GM12878 (cell line): ENCODE measurements at regions not wholly inside any gene's neighbourhood (a gene's known extent, or its start where the extent isn't known, plus 50 kb on each side); places are given as distances from the start of the nearest gene placed in this dataset.

Source experiments
- ATAC-seq: fragments of 200-7000 bp; cut with Tn5 transposase; 3 replicates; pipeline ENCODE4 v1.9.1; 2020; ENCODE audit warnings: mild to moderate bottlenecking, moderate library complexity
- BruUV-seq: library from RNA; stranded (reverse); fragments of 400-500 nt; replicated peaks from 2 replicates; lab custom pipeline; 2021; lab: Mats Ljungman, UMichigan
- CTCF ChIA-PET: fragments of 300-600 bp; sonication (Branson Sonifier 250); formaldehyde crosslinking; extraction: SDS; loops from one replicate; lab custom pipeline; 2021; ENCODE audit warnings: inconsistent platforms; lab: Yijun Ruan, JAX
- POLR2A ChIA-PET: fragments of 350-600 bp; formaldehyde crosslinking; extraction: SDS; loops from one replicate; lab custom pipeline; 2021; ENCODE audit warnings: inconsistent platforms; lab: Charles Lee
- RAD21 ChIA-PET: fragments of 300-600 bp; sonication (Branson Sonifier 250); formaldehyde crosslinking; loops from one replicate; lab custom pipeline; 2023; ENCODE audit warnings: antibody characterized with exemption; ENCODE audit not compliant: unreplicated experiment; lab: Charles Lee
- SMC1A ChIA-PET: fragments of 300-600 bp; sonication (Branson Sonifier 250); formaldehyde crosslinking; loops from one replicate; lab custom pipeline; 2023; ENCODE audit not compliant: unreplicated experiment, uncharacterized antibody; lab: Charles Lee
- DNase-seq: peaks from one replicate; pipeline ENCODE4 v3.0.0-alpha.2; 2011; ENCODE audit warnings: low read depth, low spot score
- FAIRE-seq: peaks from 3 replicates; lab custom pipeline; 2011; peaks lifted over from hg19 to GRCh38; lab: Jason Lieb, UNC
- H2AFZ ChIP-seq: 2 replicates; pipeline ENCODE4 v1.6.0; 2011; ENCODE audit warnings: low read depth, low read length, control low read depth; ENCODE audit not compliant: control insufficient read depth
- H3K27ac ChIP-seq: 2 replicates; pipeline ENCODE4 v1.5.1; 2011; ENCODE audit warnings: control low read depth; ENCODE audit not compliant: control insufficient read depth, insufficient read depth
- H3K27me3 ChIP-seq, 2 experiments: replicated peaks in 1 of 2; 2 replicates each; pipeline versions ENCODE4 v1.6.0 to v1.6.1; 2011; ENCODE audit warnings: low read length in 1 of 2; ENCODE audit not compliant: control insufficient read depth in 2 of 2, insufficient read depth in 2 of 2
- H3K36me3 ChIP-seq, 2 experiments: 2 replicates each; pipeline ENCODE4 v1.5.1; 2011; ENCODE audit warnings: low read length in 1 of 2; ENCODE audit not compliant: control insufficient read depth in 2 of 2, insufficient read depth in 2 of 2
- H3K4me1 ChIP-seq: 2 replicates; pipeline ENCODE4 v1.6.1; 2011; ENCODE audit warnings: mild to moderate bottlenecking, low read length, moderate library complexity, mixed read lengths; ENCODE audit not compliant: control insufficient read depth, insufficient read depth
- H3K4me2 ChIP-seq: 2 replicates; pipeline ENCODE4 v1.6.0; 2011; ENCODE audit warnings: control low read depth; ENCODE audit not compliant: control insufficient read depth, insufficient read depth
- H3K4me3 ChIP-seq: fragments of 200-600 bp; sonication (generic); 2 replicates; pipeline ENCODE4 v1.5.1; 2016
- H3K79me2 ChIP-seq: 2 replicates; pipeline ENCODE4 v1.6.0; 2011; ENCODE audit warnings: low read length; ENCODE audit not compliant: control insufficient read depth, insufficient read depth
- H3K9ac ChIP-seq: 2 replicates; pipeline ENCODE4 v1.8.0; 2011; ENCODE audit warnings: low read length, control low read depth, mixed read lengths; ENCODE audit not compliant: control insufficient read depth, insufficient read depth
- H3K9me3 ChIP-seq: replicated peaks from 3 replicates; pipeline ENCODE4 v1.5.1; 2011; ENCODE audit warnings: mild to moderate bottlenecking, low read length; ENCODE audit not compliant: control insufficient read depth, insufficient read depth
- H4K20me1 ChIP-seq: 2 replicates; pipeline ENCODE4 v1.6.0; 2011; ENCODE audit not compliant: control insufficient read depth, insufficient read depth
- ATF3 ChIP-seq: IDR thresholded peaks from 2 replicates; pipeline ENCODE4 v1.6.1; 2011; ENCODE audit warnings: low read depth, mild to moderate bottlenecking, low read length, moderate library complexity, borderline replicate concordance; ENCODE audit errors: extremely low read depth
- MXI1 ChIP-seq: fragments of 150-350 bp; IDR thresholded peaks from 2 replicates; pipeline ENCODE4 v1.6.1; 2011; ENCODE audit warnings: low read depth, mild to moderate bottlenecking, inconsistent platforms, low read length, improper control_type of control experiment
- NFIC ChIP-seq: IDR thresholded peaks from 2 replicates; pipeline ENCODE4 v1.6.1; 2012; ENCODE audit warnings: low read depth, mild to moderate bottlenecking, inconsistent platforms, low read length, moderate library complexity
- NFYB ChIP-seq: IDR thresholded peaks from 2 replicates; pipeline ENCODE4 v1.6.1; 2011; ENCODE audit warnings: low read depth, mild to moderate bottlenecking, low read length, improper control_type of control experiment, moderate library complexity; ENCODE audit not compliant: insufficient read depth
- PKNOX1 ChIP-seq: fragments of 450-650 bp; IDR thresholded peaks from 2 replicates; pipeline ENCODE4 v1.6.1; 2016; ENCODE audit warnings: mild to moderate bottlenecking
- SIX5 ChIP-seq: IDR thresholded peaks from 2 replicates; pipeline ENCODE4 v1.6.1; 2011; ENCODE audit warnings: mild to moderate bottlenecking, low read depth, low read length, moderate library complexity; ENCODE audit not compliant: severe bottlenecking
- SREBF2 ChIP-seq: IDR thresholded peaks from 2 replicates; pipeline ENCODE4 v1.6.1; 2012; ENCODE audit warnings: mild to moderate bottlenecking, low read length
- TBL1XR1 ChIP-seq: IDR thresholded peaks from 2 replicates; pipeline ENCODE4 v1.6.1; 2012; ENCODE audit warnings: low read depth, low read length, improper control_type of control experiment
- TCF7 ChIP-seq: IDR thresholded peaks from 2 replicates; pipeline ENCODE4 v1.6.1; 2014; ENCODE audit warnings: antibody characterized with exemption, borderline replicate concordance
- WRNIP1 ChIP-seq: IDR thresholded peaks from 2 replicates; pipeline ENCODE4 v1.6.1; 2011; ENCODE audit warnings: low read depth, low read length, improper control_type of control experiment, borderline replicate concordance
- ZNF384 ChIP-seq: IDR thresholded peaks from 2 replicates; pipeline ENCODE4 v1.6.1; 2012; ENCODE audit warnings: low read depth, mild to moderate bottlenecking, low read length, improper control_type of control experiment, borderline replicate concordance
- ZNF622 ChIP-seq: fragments of 450-650 bp; IDR thresholded peaks from 2 replicates; pipeline ENCODE4 v1.6.1; 2017; ENCODE audit warnings: mild to moderate bottlenecking, inconsistent platforms
- in situ Hi-C: fragments of 300-500 bp; cut with MboI; formaldehyde crosslinking; loops from 9 replicates; pipeline ENCODE4 v1.14.3; 2018; ENCODE audit warnings: mixed read lengths
- intact Hi-C: fragments of 100-400 bp; cut with micrococcal nuclease; formaldehyde crosslinking; loops from one replicate; pipeline ENCODE4 v1.14.2; 2022; ENCODE audit not compliant: unreplicated experiment
- TF ChIP-seq, protein P1 (sequence below): IDR thresholded peaks from 2 replicates; pipeline ENCODE4 v1.6.1; 2012; ENCODE audit warnings: improper control_type of control experiment, low read depth, low read length; ENCODE audit not compliant: insufficient replicate concordance
- TF ChIP-seq, protein P2 (sequence below): fragments of 450-650 bp; formaldehyde crosslinking; IDR thresholded peaks from 2 replicates; pipeline ENCODE4 v1.5.0; 2022; ENCODE audit warnings: mild to moderate bottlenecking, missing genetic modification characterization

- H3K4me2 ChIP-seq = no peak overlapping the region
- RAD21 ChIA-PET = no interaction called here
- POLR2A ChIA-PET = no interaction called here
- intact Hi-C loops (no loop called here), in situ Hi-C loops (no loop called here)
- no peak for TF ChIP-seq NFIC
- no peak for TF ChIP-seq WRNIP1
- no peak for TF ChIP-seq MXI1
- no peak for TF ChIP-seq ATF3
- TF ChIP-seq TCF7 = no peak
- no peak for TF ChIP-seq PKNOX1
- TF ChIP-seq ZNF622 = no peak
- TF ChIP-seq TBL1XR1 = no peak
- no peak for TF ChIP-seq SIX5
- TF ChIP-seq, protein P1, sequence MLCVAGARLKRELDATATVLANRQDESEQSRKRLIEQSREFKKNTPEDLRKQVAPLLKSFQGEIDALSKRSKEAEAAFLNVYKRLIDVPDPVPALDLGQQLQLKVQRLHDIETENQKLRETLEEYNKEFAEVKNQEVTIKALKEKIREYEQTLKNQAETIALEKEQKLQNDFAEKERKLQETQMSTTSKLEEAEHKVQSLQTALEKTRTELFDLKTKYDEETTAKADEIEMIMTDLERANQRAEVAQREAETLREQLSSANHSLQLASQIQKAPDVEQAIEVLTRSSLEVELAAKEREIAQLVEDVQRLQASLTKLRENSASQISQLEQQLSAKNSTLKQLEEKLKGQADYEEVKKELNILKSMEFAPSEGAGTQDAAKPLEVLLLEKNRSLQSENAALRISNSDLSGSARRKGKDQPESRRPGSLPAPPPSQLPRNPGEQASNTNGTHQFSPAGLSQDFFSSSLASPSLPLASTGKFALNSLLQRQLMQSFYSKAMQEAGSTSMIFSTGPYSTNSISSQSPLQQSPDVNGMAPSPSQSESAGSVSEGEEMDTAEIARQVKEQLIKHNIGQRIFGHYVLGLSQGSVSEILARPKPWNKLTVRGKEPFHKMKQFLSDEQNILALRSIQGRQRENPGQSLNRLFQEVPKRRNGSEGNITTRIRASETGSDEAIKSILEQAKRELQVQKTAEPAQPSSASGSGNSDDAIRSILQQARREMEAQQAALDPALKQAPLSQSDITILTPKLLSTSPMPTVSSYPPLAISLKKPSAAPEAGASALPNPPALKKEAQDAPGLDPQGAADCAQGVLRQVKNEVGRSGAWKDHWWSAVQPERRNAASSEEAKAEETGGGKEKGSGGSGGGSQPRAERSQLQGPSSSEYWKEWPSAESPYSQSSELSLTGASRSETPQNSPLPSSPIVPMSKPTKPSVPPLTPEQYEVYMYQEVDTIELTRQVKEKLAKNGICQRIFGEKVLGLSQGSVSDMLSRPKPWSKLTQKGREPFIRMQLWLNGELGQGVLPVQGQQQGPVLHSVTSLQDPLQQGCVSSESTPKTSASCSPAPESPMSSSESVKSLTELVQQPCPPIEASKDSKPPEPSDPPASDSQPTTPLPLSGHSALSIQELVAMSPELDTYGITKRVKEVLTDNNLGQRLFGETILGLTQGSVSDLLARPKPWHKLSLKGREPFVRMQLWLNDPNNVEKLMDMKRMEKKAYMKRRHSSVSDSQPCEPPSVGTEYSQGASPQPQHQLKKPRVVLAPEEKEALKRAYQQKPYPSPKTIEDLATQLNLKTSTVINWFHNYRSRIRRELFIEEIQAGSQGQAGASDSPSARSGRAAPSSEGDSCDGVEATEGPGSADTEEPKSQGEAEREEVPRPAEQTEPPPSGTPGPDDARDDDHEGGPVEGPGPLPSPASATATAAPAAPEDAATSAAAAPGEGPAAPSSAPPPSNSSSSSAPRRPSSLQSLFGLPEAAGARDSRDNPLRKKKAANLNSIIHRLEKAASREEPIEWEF = no peak
- no peak for TF ChIP-seq SREBF2
- TF ChIP-seq, protein P2, sequence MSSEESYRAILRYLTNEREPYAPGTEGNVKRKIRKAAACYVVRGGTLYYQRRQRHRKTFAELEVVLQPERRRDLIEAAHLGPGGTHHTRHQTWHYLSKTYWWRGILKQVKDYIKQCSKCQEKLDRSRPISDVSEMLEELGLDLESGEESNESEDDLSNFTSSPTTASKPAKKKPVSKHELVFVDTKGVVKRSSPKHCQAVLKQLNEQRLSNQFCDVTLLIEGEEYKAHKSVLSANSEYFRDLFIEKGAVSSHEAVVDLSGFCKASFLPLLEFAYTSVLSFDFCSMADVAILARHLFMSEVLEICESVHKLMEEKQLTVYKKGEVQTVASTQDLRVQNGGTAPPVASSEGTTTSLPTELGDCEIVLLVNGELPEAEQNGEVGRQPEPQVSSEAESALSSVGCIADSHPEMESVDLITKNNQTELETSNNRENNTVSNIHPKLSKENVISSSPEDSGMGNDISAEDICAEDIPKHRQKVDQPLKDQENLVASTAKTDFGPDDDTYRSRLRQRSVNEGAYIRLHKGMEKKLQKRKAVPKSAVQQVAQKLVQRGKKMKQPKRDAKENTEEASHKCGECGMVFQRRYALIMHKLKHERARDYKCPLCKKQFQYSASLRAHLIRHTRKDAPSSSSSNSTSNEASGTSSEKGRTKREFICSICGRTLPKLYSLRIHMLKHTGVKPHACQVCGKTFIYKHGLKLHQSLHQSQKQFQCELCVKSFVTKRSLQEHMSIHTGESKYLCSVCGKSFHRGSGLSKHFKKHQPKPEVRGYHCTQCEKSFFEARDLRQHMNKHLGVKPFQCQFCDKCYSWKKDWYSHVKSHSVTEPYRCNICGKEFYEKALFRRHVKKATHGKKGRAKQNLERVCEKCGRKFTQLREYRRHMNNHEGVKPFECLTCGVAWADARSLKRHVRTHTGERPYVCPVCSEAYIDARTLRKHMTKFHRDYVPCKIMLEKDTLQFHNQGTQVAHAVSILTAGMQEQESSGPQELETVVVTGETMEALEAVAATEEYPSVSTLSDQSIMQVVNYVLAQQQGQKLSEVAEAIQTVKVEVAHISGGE (CRISPR knock-in tag) = no peak
- TF ChIP-seq ZNF384 = no peak
- no peak for TF ChIP-seq NFYB
- no peaks in the 10 kb centered on the region for H3K36me3 ChIP-seq
- H3K4me1 ChIP-seq = no peaks in the 10 kb centered on the region
- no peak overlapping the region for H2AFZ ChIP-seq
- H4K20me1 ChIP-seq = no peaks in the 10 kb centered on the region
- SMC1A ChIA-PET = no interaction called here
- no peak overlapping the region for H3K9ac ChIP-seq
- no peaks in the 10 kb centered on the region for H3K27me3 ChIP-seq
- DNase-seq = no peak
- H3K9me3 ChIP-seq = no peaks in the 10 kb centered on the region
- no TSS peak for BruUV-seq
- no peak for ATAC-seq
- CTCF ChIA-PET = no interaction called here
- no peak overlapping the region for H3K27ac ChIP-seq
- H3K4me3 ChIP-seq = no peak overlapping the region
- no peaks in the 10 kb centered on the region for H3K79me2 ChIP-seq
- FAIRE-seq = no peak
Measured at GRCh38 chr13:76335463-76335862, 550.7 kb downstream of the KCTD12 start.
